ENCODE measurements at regions not wholly inside any gene's neighbourhood (a gene's known extent, or its start where the extent isn't known, plus 50 kb on each side); places are given as distances from the start of the nearest gene placed in this dataset.

DNA sequence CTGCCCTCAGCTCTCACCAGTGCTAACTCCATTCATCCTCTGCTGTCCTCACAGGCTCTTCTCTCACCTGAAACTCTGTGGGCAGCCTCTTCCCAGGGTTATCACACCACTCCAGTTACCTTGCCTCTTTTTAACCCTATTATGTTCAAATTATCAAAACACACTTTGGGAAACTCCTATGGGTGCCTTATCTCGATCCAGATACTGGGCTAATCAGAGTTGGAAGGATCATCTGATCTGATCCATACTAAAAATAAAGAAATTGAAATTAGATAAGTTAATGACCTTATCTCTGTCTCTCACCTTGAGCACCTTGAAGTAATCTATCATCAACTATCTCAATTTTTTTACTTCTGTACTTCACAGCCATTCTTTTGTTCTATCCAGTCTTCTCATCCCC, 300.5 kb upstream of the ISL1 start:
- TF ChIP-seq CTCF (IDR thresholded peaks at IDR 0.05) = no peak
- no peak for TF ChIP-seq POLR2A (IDR thresholded peaks at IDR 0.05)
